NT2/D1 (cell line): ENCODE measurements at regions not wholly inside any gene's neighbourhood (a gene's known extent, or its start where the extent isn't known, plus 50 kb on each side); places are given as distances from the start of the nearest gene placed in this dataset.

ENCODE experiments used
- SUZ12 ChIP-seq: IDR thresholded peaks from 2 replicates; pipeline ENCODE4 v1.6.1; 2011; ENCODE audit not compliant: insufficient read length, insufficient read depth; ENCODE audit errors: extremely low read depth
- YY1 ChIP-seq: IDR thresholded peaks from 2 replicates; pipeline ENCODE4 v1.6.1; 2011; ENCODE audit not compliant: insufficient read length, insufficient read depth

DNA sequence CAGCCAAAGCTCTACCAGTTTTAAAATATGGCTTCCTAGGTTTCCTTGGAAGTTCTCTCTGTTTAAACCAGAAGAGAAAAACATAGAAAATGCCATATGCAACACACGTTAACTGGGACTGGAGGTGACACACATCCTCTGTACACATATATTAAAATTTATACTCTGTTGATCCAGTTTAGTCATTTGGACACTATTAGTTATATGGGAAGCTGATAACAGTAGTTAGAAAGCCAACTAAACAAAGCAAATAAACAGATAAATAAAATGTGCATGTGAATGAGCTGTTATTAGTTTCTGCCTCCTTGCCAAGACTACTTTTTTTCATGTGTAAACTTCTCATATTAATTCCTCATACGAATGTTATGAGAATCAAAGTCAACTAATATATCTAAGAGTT, 1249.2 kb upstream of the CDH6 start:
- no peak for TF ChIP-seq YY1
- TF ChIP-seq SUZ12 = no peak
